HS-5 (cell line): ENCODE measurements at regions not wholly inside any gene's neighbourhood (a gene's known extent, or its start where the extent isn't known, plus 50 kb on each side); places are given as distances from the start of the nearest gene placed in this dataset.
"Not testable (repeated sequence)": the region's sequence is repeated elsewhere in the genome, so short reads cannot be mapped to it uniquely, and the experiment has no call there.

Source experiments
- DNase-seq: peaks from one replicate; pipeline ENCODE4 v3.0.0-alpha.2; 2012; ENCODE audit warnings: low read depth

GRCh38 chr7:53087274-53087673 lies 51.8 kb downstream of the POM121L12 start:
- DNase-seq, result no peak

GRCh38 chr7:53094191-53094590 lies 58.8 kb downstream of the POM121L12 start:
- no peak for DNase-seq

GRCh38 chr7:53094827-53095226 lies 59.4 kb downstream of the POM121L12 start:
- no peak for DNase-seq

GRCh38 chr7:53095731-53096501 lies 60.5 kb downstream of the POM121L12 start:
- DNase-seq, result no peak

- no peak for DNase-seq
These were observed 64.7 kb downstream of the POM121L12 start for GRCh38 chr7:53100091-53100490.

- DNase-seq, result no peak
These were observed 65.6 kb downstream of the POM121L12 start for GRCh38 chr7:53101026-53101425.

- no peak for DNase-seq
These were observed 75.0 kb downstream of the POM121L12 start for GRCh38 chr7:53110425-53110824.

- DNase-seq, result no peak
These were observed 75.6 kb downstream of the POM121L12 start for GRCh38 chr7:53111031-53111430.

GRCh38 chr7:53113424-53113823 lies 78.0 kb downstream of the POM121L12 start:
- DNase-seq, result no peak

- DNase-seq, result no peak
These were observed 84.1 kb downstream of the POM121L12 start for GRCh38 chr7:53119514-53119941.

- DNase-seq, result no peak
These were observed 85.9 kb downstream of the POM121L12 start for GRCh38 chr7:53121374-53121773.

- no peak for DNase-seq
These were observed 96.3 kb downstream of the POM121L12 start for GRCh38 chr7:53131697-53132096.

GRCh38 chr7:53151496-53151895 lies 116.1 kb downstream of the POM121L12 start:
- DNase-seq, result no peak

GRCh38 chr7:53187184-53187583 lies 151.8 kb downstream of the POM121L12 start:
- not testable (repeated sequence) for DNase-seq

- DNase-seq, result no peak
These were observed 155.8 kb downstream of the POM121L12 start for GRCh38 chr7:53191191-53191695.

- no peak for DNase-seq
These were observed 156.5 kb downstream of the POM121L12 start for GRCh38 chr7:53191836-53192443.

GRCh38 chr7:53205006-53205405 lies 169.6 kb downstream of the POM121L12 start:
- no peak for DNase-seq

GRCh38 chr7:53209129-53209528 lies 173.7 kb downstream of the POM121L12 start:
- DNase-seq, result no peak

GRCh38 chr7:53214463-53214862 lies 179.0 kb downstream of the POM121L12 start:
- no peak for DNase-seq

GRCh38 chr7:53218730-53219504 lies 183.5 kb downstream of the POM121L12 start:
- no peak for DNase-seq

- DNase-seq, result no peak
These were observed 193.8 kb downstream of the POM121L12 start for GRCh38 chr7:53229202-53229601.

GRCh38 chr7:53237344-53237913 lies 202.0 kb downstream of the POM121L12 start:
- DNase-seq, result no peak
